Sigmoid colon (tissue), 4 donors: ENCODE measurements at regions not wholly inside any gene's neighbourhood (a gene's known extent, or its start where the extent isn't known, plus 50 kb on each side); places are given as distances from the start of the nearest gene placed in this dataset.

Experiments
- CTCF ChIP-seq, 4 experiments: fragments of 450-650 bp in 3 of 4; fragments of 200-600 bp in 1 of 4; IDR thresholded peaks; one replicate each; pipeline ENCODE4 v1.5.1; 2016 to 2019; ENCODE audit warnings: antibody characterized with exemption in 4 of 4, mild to moderate bottlenecking in 3 of 4, moderate library complexity in 2 of 4
- EP300 ChIP-seq, 4 donors: sonication (generic); formaldehyde crosslinking; IDR thresholded peaks; one replicate each; pipeline ENCODE4 v1.6.1; 2017; ENCODE audit warnings: antibody characterized with exemption in 4 of 4
- POLR2A ChIP-seq, 2 donors: fragments of 450-650 bp; IDR thresholded peaks; one replicate each; pipeline ENCODE4 v1.6.1; 2016; ENCODE audit warnings: antibody characterized with exemption in 2 of 2, mild to moderate bottlenecking in 2 of 2, moderate library complexity in 2 of 2
- POLR2AphosphoS5 ChIP-seq, 4 donors: sonication (generic); formaldehyde crosslinking; IDR thresholded peaks; one replicate each; pipeline ENCODE4 v1.6.1; 2017; ENCODE audit warnings: antibody characterized with exemption in 4 of 4

GRCh38 chr2:183474912-183475695, 350.9 kb downstream of the NUP35 start:
- TF ChIP-seq CTCF (IDR thresholded peaks at IDR 0.05): no peak
- no peak for TF ChIP-seq POLR2A (IDR thresholded peaks at IDR 0.05)
- no peak for TF ChIP-seq POLR2AphosphoS5 (IDR thresholded peaks at IDR 0.05)
- TF ChIP-seq EP300 (IDR thresholded peaks at IDR 0.05): no peak
